WERI-Rb-1 (cell line): ENCODE measurements at regions not wholly inside any gene's neighbourhood (a gene's known extent, or its start where the extent isn't known, plus 50 kb on each side); places are given as distances from the start of the nearest gene placed in this dataset.
"Not testable (repeated sequence)": the region's sequence is repeated elsewhere in the genome, so short reads cannot be mapped to it uniquely, and the experiment has no call there.

Source experiments
- DNase-seq: peaks from one replicate; pipeline ENCODE4 v3.0.0-alpha.2; 2020
- H3K27ac ChIP-seq: fragments of 250-450 bp; sonication (Bioruptor Pico); 2 replicates; pipeline ENCODE4 v1.5.1; 2020; ENCODE audit warnings: mild to moderate bottlenecking, moderate library complexity
- H3K27me3 ChIP-seq: fragments of 250-450 bp; sonication (Bioruptor Pico); 2 replicates; pipeline ENCODE4 v1.5.1; 2021; ENCODE audit warnings: mild to moderate bottlenecking, low read depth, moderate library complexity; ENCODE audit not compliant: insufficient read depth, severe bottlenecking
- H3K36me3 ChIP-seq: fragments of 250-450 bp; sonication (Bioruptor Pico); 2 replicates; pipeline ENCODE4 v1.5.1; 2020; ENCODE audit warnings: mild to moderate bottlenecking, moderate library complexity
- H3K4me3 ChIP-seq: 2 replicates; pipeline ENCODE4 v1.5.1; 2011; ENCODE audit warnings: low read depth, mild to moderate bottlenecking, control low read depth, low read length
- H3K9me3 ChIP-seq: fragments of 250-450 bp; sonication (Bioruptor Pico); 2 replicates; pipeline ENCODE4 v1.5.1; 2021; ENCODE audit warnings: mild to moderate bottlenecking, moderate library complexity; ENCODE audit not compliant: severe bottlenecking
- CTCF ChIP-seq: IDR thresholded peaks from 2 replicates; pipeline ENCODE4 v1.5.1; 2011; ENCODE audit warnings: low read depth, mild to moderate bottlenecking, control low read depth, inconsistent platforms, low read length

GRCh38 chr1:233802611-233803010 lies 101.9 kb upstream of the SLC35F3 start:
- no peak for DNase-seq
- Histone ChIP-seq H3K4me3 (no peak overlapping the region), H3K27ac (no peak overlapping the region), H3K9me3 (peaks cover 7% of the 10 kb centered on the region), H3K36me3 (no peaks in the 10 kb centered on the region), H3K27me3 (peaks cover 70% of the 10 kb centered on the region)
- TF ChIP-seq CTCF = no peak

GRCh38 chr1:233805786-233806185 lies 98.7 kb upstream of the SLC35F3 start:
- no peak overlapping the region for H3K27ac ChIP-seq
- no peaks in the 10 kb centered on the region for H3K36me3 ChIP-seq
- peaks cover 76% of the 10 kb centered on the region for H3K27me3 ChIP-seq
- DNase-seq = no peak
- H3K4me3 ChIP-seq = no peak overlapping the region
- TF ChIP-seq CTCF = no peak
- H3K9me3 ChIP-seq = peaks cover 4% of the 10 kb centered on the region

GRCh38 chr1:233815357-233815756 lies 89.1 kb upstream of the SLC35F3 start:
- DNase-seq = no peak

GRCh38 chr1:233815865-233816264 lies 88.6 kb upstream of the SLC35F3 start:
- no peak for DNase-seq
- no peaks in the 10 kb centered on the region for H3K36me3 ChIP-seq
- H3K27me3 ChIP-seq = peaks cover 90% of the 10 kb centered on the region
- H3K27ac ChIP-seq = no peak overlapping the region
- H3K9me3 ChIP-seq = no peaks in the 10 kb centered on the region
- no peak overlapping the region for H3K4me3 ChIP-seq
- TF ChIP-seq CTCF = no peak

More at GRCh38 chr1:233815357-233815756, 89.1 kb upstream of the SLC35F3 start:
- Histone ChIP-seq H3K4me3 (no peak overlapping the region), H3K27ac (no peak overlapping the region), H3K9me3 (no peaks in the 10 kb centered on the region), H3K36me3 (no peaks in the 10 kb centered on the region), H3K27me3 (peaks cover 90% of the 10 kb centered on the region)
- no peak for TF ChIP-seq CTCF

- TF ChIP-seq CTCF = no peak
- Histone ChIP-seq H3K4me3 (no peak overlapping the region), H3K9me3 (no peaks in the 10 kb centered on the region), H3K36me3 (no peaks in the 10 kb centered on the region), H3K27me3 (peaks cover 90% of the 10 kb centered on the region), H3K27ac (no peak overlapping the region)
- no peak for DNase-seq
Measured at GRCh38 chr1:233816348-233816747, 88.1 kb upstream of the SLC35F3 start.

- no peak for DNase-seq
- H3K27me3 ChIP-seq = peaks cover 87% of the 10 kb centered on the region
- TF ChIP-seq CTCF = no peak
- no peak overlapping the region for H3K4me3 ChIP-seq
- no peaks in the 10 kb centered on the region for H3K36me3 ChIP-seq
- no peaks in the 10 kb centered on the region for H3K9me3 ChIP-seq
- no peak overlapping the region for H3K27ac ChIP-seq
Measured at GRCh38 chr1:233819042-233819441, 85.4 kb upstream of the SLC35F3 start.

- not testable (repeated sequence) for H3K4me3 ChIP-seq, H3K36me3 ChIP-seq, DNase-seq, H3K9me3 ChIP-seq, H3K27ac ChIP-seq
- H3K27me3 ChIP-seq = peaks cover 54% of the 10 kb centered on the region
Measured at GRCh38 chr1:233824179-233824578, 80.3 kb upstream of the SLC35F3 start.

GRCh38 chr1:233827937-233828336 lies 76.5 kb upstream of the SLC35F3 start:
- H3K27ac ChIP-seq, H3K4me3 ChIP-seq, H3K36me3 ChIP-seq, H3K9me3 ChIP-seq, DNase-seq: not testable (repeated sequence)
- H3K27me3 ChIP-seq = peaks cover 30% of the 10 kb centered on the region
